Hematopoietic multipotent progenitor cell treated with erythropoietin and hydrocortisone succinate and interleukin-3 and kit ligand, for 15 days (in vitro differentiated cells): ENCODE measurements at regions not wholly inside any gene's neighbourhood (a gene's known extent, or its start where the extent isn't known, plus 50 kb on each side); places are given as distances from the start of the nearest gene placed in this dataset.

ENCODE experiments used
- DNase-seq: peaks from one replicate; pipeline ENCODE4 v3.0.0-alpha.2; 2015; ENCODE audit warnings: low spot score

DNA sequence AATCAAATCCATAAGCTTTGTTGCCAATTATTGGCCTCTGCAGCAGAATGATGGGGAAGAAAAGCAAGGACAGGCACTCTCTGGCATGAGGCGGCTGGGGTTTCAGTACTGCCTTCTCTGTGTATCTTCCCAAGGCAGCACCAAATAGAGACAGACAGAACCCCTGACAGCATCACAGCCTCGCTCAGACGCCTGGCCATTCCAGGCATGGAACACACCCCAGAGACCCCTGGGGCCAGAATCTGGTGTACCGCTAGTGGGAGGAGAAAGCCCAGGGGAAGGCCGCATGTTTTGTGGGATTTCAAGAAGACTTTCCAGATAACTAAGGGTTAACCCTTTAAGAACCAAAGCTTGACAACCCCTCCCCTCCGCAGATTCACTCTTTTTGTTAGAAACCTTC is 282.1 kb downstream of the EN1 start:
- no peak for DNase-seq

DNA sequence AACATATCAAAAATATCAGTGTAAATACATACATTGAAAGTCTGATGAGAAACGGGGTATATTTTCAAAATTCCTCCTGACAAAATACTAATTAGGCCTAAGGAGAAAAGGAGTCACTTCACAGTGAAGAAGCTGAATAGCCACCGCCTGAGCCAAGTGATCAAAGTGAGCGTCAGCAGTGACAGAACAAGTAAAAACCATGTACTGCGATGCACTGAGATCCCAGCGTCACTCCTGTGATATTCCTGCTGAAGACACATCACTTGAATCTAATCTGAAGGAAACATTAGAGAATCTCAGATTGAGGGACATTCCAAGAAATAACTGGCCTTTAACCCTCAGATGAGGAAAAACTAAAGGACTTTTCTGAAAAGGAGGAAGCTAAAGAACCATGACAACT is 285.3 kb downstream of the EN1 start:
- no peak for DNase-seq

- DNase-seq = no peak
Observed at GRCh38 chr2:118558846-118559245, 288.6 kb downstream of the EN1 start.

DNA sequence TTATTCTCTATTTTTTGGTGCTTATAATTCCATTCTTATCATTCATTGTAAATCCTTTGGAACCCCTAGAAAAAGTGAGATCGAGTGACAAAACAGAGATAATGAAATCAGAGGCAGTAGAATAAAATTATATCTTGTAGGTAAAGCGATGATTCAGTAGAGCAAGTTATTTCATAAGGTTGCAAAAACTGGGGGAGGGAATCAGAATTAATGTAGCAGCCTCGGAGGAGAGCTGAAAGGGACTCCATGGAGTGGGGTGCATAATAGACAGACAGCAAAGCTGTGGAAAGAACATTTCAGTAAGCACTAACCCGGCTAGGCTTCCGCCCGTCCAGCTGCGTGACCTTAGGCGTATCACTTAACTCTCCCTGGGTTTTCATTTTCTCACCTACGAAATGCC is 289.7 kb downstream of the EN1 start:
- no peak for DNase-seq

DNA sequence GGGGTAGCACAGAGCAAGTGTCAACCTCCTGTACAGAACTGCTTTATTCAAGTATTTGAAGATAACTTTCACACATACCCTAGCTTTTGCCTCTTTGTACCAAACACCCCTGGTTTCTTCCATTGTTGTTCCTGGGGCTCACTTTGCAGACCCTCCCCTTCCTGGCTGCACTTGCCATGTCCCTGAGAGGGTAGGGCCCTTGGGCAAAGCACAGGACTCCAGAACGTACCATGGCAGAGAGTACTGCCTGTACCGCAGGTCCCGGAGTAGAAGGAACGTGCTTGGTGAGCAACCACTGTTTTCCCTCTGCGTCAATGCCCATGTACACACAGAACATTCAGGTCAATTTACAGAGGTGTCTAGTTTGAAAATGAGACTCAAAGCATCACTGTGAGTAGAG is 290.4 kb downstream of the EN1 start:
- no peak for DNase-seq

DNA sequence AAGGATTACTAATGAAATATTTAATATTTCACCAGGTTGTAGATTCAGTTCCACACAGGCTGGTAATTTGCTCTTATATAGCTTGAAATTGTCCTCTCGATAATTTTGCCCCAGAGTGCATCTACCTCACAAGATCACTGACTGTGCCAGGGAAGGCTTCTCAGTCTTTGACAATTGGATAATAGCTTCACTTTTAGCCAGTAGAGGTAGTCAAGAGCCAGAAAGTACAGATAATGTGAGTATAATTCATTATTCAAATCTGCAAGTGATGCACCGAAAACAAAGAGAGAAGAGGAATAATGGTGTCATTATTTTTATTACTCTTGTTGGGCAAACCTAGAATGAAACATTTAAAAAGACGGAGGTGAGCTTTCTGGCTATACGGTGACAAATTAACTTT is 292.8 kb downstream of the EN1 start:
- DNase-seq = no peak

DNA sequence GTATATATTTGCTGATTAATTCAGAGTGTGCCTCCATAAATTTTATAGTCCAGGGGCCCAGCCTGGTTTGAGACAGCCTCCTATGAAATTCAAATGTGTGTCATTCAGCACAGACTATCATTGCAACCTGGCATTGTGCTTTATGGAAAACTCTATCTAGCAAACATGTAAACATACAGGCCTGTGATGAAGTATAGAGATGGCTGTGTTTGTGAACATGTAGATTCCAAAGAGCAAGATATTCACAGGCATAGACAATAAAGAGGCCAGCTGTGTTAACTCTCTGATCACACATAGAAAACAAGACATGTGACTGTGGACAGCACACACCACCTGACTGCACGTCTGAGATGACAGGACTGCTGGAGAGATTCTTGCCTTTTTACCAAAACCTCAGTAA is 297.9 kb downstream of the EN1 start:
- DNase-seq = no peak

- DNase-seq = no peak
Observed at GRCh38 chr2:118548880-118549488, 298.5 kb downstream of the EN1 start.

GRCh38 chr2:118539290-118539689 is 308.2 kb downstream of the EN1 start:
- DNase-seq = no peak

DNA sequence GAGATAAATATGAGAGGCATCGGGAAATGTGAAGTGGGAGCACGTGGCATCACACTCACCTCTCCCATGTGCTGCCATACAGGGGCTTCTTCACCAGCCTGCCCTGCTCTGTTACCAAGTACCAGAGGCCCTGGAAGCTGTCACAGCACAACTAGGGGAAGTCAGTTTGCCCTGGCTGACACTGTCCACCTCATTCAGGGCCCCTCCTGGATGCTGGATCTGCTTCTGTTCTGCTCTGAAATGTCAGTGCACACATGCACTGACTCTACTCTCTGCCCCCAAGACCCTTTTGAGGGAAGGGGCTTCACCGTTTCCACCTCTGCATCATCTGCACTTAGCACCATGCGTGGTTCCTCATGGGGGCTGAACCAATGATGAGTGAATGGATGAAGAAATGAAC is 311.1 kb downstream of the EN1 start:
- DNase-seq = no peak

GRCh38 chr2:118535818-118536212 is 311.6 kb downstream of the EN1 start:
- no peak for DNase-seq

- DNase-seq = no peak
Observed at GRCh38 chr2:118535171-118535817, 312.2 kb downstream of the EN1 start.

DNA sequence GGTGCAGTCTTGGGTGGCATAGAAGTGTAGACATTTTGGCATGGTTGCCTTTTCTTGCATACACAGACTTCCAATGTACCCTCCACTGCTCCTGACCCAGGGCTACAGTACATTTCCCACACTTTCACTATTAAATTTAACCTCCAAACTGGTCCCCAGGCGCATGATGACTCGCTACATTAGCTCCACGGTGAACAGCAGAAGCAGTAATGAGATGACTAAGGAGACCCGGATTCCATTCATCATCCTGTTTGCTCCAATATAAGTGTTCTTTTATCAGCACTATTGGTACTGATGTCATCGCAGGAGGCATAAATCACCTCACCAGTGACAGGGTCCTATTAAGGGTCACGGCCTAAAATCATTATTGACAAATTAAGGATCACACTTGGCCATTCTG is 316.5 kb downstream of the EN1 start:
- DNase-seq = no peak

DNA sequence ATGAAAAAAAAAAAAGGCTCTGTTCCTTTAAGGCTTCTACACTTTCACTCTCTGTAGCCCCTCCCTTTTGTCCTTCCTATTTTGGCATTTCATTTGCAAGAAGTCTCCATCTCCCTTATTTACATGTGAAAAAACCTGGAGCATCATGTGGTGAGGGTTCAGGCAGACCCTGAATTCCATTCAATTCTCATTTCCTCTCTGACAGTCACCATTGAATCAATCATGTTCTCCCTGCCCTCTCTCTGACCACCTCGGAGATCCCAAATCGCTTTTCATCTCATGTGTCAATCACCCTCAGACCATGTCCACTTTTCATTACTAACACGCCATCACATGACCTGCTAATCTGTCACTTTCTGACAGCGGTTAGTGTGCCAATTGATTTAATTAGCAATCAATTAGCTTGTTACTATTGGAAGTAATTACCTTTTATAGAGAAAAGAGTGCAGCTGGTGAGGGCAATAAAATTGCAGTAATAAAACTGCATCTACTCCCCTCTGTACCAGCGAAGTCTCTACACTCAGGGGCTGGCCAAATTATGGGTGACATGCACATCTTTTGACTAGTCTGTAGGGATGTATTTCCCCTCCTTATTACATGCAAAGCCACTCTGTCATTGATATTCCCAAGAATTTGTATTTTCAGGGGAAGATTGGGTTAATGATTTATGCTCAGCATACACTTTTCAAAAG is 317.4 kb downstream of the EN1 start:
- DNase-seq = no peak

GRCh38 chr2:118527571-118527970 is 319.9 kb downstream of the EN1 start:
- DNase-seq = no peak

GRCh38 chr2:118525346-118525745 is 322.1 kb downstream of the EN1 start:
- DNase-seq = no peak

DNA sequence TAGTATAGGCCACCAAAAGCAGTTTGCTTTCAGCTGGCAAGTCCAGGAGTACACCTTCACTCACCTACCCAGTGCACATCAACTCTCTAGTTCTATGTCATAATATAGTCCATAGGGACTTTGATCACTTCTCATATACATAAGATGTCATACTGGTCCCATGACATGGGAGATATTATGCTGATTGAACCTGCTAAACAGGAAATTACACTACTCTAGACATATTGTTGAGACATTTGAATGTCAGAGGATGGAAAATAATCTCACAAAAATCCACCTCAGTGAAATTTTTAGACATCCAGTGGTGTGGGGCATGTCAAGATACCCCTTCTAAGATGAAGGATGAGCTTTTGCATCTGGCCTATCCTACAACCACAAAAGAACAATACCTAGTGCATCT is 322.5 kb downstream of the EN1 start:
- DNase-seq = no peak

GRCh38 chr2:118523761-118524160 is 323.7 kb downstream of the EN1 start:
- no peak for DNase-seq

DNA sequence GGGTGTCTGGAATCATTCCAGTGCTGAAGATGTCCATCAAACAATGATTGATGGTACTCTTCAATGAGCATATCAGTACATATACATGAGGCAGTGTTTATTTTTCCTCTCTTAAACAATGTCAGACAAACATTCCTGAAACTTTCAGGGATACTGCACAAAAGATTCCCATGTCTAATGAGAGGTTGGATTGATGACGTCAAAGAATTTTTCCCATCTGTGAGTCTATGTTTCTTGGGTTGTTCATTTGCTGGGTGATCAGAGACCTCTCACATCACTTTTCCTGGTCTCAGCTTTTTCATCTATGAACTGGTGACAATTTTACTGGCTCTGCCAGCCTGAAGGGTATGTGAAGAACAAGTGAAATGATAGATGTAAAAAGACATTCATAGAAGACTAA is 325.5 kb downstream of the EN1 start:
- no peak for DNase-seq

- no peak for DNase-seq
Observed at GRCh38 chr2:118521272-118521671, 326.2 kb downstream of the EN1 start.

- no peak for DNase-seq
Observed at GRCh38 chr2:118520246-118520645, 327.2 kb downstream of the EN1 start.

DNA sequence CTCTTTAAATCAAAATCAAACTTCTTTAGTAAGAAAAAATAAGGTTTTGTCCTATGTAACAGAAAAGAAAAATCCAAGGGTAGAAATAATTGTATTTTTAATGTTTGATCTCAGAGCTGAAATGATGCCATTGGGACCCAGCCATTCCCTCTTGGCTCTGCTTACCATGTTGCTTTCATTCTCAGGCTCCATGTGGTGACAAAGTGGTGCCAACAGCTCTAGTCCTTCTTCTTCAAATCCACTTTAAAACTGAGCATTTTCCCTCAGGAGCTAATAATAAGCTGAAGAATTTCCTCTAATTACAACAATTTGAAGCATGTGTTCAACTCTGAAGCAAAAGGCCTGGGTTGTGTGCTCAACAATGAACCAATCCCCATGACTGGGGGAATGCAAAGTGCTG is 327.9 kb downstream of the EN1 start:
- DNase-seq = no peak

- no peak for DNase-seq
Observed at GRCh38 chr2:118510807-118511206, 336.6 kb downstream of the EN1 start.
